ENCODE measurements at regions not wholly inside any gene's neighbourhood (a gene's known extent, or its start where the extent isn't known, plus 50 kb on each side); places are given as distances from the start of the nearest gene placed in this dataset.

GRCh38 chr5:60173667-60174066, 280.1 kb upstream of the PDE4D start:
- TF ChIP-seq POLR2A (IDR thresholded peaks at IDR 0.05): no peak
- TF ChIP-seq, protein P1, sequence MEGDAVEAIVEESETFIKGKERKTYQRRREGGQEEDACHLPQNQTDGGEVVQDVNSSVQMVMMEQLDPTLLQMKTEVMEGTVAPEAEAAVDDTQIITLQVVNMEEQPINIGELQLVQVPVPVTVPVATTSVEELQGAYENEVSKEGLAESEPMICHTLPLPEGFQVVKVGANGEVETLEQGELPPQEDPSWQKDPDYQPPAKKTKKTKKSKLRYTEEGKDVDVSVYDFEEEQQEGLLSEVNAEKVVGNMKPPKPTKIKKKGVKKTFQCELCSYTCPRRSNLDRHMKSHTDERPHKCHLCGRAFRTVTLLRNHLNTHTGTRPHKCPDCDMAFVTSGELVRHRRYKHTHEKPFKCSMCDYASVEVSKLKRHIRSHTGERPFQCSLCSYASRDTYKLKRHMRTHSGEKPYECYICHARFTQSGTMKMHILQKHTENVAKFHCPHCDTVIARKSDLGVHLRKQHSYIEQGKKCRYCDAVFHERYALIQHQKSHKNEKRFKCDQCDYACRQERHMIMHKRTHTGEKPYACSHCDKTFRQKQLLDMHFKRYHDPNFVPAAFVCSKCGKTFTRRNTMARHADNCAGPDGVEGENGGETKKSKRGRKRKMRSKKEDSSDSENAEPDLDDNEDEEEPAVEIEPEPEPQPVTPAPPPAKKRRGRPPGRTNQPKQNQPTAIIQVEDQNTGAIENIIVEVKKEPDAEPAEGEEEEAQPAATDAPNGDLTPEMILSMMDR (IDR thresholded peaks at IDR 0.05): no peak
